GM12875 (cell line): ENCODE measurements at regions not wholly inside any gene's neighbourhood (a gene's known extent, or its start where the extent isn't known, plus 50 kb on each side); places are given as distances from the start of the nearest gene placed in this dataset.

Source experiments
- H3K4me3 ChIP-seq: one replicate; pipeline ENCODE4 v1.5.1; 2011; ENCODE audit warnings: low read depth, low read length, control low read depth
- TF ChIP-seq, protein P1 (sequence below): IDR thresholded peaks from 2 replicates; pipeline ENCODE4 v1.5.1; 2011; ENCODE audit warnings: low read depth, mild to moderate bottlenecking, control low read depth, inconsistent platforms, low read length, moderate library complexity, borderline replicate concordance; ENCODE audit not compliant: insufficient read depth

DNA sequence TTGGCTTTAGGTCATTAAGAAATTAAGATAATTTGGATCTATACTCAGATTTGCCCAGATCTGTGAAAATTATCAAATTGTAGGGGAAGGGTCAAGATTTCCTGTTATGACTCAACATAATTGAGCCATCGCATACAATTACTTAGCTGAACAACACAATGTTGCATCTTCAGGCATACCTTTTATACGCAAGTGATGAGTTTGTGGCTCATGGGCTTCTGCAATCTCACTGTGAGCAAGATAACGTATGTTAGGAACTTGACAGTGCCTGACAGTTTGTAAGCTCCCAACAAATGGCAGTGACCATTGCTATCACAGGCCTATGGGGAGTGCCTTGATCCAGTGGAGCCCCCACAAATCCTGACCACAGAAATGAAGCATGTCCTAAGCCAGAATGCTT lies 199.7 kb downstream of the BCAT1 start:
- H3K4me3 ChIP-seq, result no peak overlapping the region
- TF ChIP-seq, protein P1, sequence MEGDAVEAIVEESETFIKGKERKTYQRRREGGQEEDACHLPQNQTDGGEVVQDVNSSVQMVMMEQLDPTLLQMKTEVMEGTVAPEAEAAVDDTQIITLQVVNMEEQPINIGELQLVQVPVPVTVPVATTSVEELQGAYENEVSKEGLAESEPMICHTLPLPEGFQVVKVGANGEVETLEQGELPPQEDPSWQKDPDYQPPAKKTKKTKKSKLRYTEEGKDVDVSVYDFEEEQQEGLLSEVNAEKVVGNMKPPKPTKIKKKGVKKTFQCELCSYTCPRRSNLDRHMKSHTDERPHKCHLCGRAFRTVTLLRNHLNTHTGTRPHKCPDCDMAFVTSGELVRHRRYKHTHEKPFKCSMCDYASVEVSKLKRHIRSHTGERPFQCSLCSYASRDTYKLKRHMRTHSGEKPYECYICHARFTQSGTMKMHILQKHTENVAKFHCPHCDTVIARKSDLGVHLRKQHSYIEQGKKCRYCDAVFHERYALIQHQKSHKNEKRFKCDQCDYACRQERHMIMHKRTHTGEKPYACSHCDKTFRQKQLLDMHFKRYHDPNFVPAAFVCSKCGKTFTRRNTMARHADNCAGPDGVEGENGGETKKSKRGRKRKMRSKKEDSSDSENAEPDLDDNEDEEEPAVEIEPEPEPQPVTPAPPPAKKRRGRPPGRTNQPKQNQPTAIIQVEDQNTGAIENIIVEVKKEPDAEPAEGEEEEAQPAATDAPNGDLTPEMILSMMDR, result no peak

DNA sequence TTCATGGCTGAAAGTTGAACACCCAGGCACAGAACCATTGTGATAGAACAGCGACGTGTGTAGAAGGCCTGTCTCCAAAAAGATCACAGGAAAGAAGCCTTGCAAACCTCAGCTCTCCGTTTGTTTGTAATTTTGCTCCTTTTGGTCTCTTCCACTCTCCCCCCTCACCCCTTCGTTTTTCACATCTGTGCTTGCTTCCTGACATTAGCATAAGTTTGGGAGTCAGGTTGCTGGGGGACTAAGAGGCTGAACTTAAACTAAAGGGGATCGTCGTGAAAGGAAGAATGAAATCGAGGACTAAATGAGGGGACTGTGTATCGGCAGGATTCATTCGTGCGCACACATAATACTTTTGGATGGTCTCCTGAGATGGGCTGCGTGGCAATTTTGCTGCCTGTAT lies 200.6 kb downstream of the BCAT1 start:
- TF ChIP-seq, protein P1, result no peak
- no peak overlapping the region for H3K4me3 ChIP-seq

DNA sequence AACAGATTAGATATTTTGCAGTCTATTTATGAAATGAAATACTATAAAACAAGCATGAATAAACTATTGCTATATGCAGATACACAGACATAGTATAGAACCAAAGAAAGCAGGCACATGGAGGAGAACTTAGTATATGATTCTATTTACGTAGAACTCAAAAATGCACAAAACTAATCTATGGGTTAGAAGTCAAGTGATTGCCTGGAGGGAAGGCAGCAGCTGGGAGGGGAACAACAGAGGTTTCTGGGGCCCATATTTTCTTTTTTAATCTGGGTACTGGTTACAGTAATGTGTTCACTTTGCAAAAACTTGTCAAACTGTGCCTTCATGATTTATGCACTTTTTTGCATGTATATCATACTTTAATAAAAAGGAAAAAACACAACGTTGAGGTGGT lies 202.0 kb downstream of the BCAT1 start:
- TF ChIP-seq, protein P1, result no peak
- H3K4me3 ChIP-seq, result no peak overlapping the region

DNA sequence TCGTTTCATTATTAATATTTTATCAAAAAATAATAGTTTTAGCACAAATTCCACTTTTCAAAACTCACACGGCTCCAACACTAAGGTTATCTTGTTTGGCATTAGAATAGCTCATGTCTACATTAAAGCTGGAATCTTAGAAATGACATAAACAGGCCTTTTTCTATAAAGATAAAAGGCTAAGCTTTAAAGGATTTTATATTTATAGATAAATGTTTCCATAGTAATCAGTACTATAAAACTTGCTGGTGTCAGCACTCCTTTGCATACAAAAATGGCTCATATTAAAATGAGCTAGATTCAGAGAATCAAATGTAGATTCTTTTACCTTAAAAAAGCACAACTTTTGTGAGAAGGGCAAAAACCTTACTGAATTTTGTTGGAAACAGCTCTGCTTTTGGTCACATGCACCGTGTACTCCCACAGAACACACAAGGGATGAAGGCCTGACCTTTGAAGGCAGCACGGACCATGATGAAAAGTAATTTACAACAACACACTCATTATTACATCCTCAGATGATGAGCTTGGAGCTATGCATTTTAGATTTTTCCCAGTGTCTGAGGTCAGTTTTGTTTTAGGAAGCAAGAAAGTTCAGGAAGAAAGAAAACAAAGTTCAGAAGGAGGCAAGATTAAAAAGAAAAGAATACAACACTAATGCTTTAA lies 202.8 kb downstream of the BCAT1 start:
- TF ChIP-seq, protein P1, result no peak
- no peak overlapping the region for H3K4me3 ChIP-seq

DNA sequence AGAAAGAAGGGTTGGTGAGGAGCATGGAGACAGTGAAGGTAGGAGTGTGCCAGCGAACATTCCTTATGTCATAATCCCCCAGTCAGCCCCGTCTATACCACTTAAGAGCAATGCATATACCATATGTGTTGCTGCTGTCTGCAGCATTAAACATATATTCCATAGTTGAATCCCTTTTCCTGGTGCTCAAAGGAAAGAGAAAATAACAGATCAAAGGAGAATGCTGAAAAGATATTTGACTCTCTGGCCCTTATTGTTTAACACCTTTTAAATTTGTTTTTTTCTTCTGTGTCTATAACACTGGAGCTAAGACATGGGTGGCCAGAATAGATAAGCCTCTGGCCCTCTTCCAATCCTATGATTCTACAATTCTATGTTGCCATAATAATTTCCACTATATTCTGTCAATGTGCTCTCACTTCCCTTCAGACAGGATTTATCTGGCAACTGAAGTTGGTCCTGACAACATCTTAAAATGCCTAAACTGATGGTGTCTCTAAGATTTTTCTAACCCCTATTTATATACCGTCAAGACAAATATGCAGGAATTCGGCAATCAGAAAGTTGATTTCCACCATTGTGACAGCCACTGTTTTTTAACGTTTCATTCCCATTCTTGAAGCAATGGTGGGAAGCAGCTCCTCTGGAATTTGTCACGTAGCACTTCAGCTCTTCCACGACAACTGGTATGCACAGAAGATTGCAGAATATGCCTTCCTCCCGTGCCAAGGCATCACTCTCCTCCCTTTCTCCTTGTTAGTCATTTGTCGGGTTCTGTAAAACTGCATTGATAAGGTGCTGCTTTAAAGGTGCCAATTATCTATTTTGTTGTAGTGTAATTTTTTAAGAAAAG lies 204.7 kb downstream of the BCAT1 start:
- TF ChIP-seq, protein P1, result no peak
- no peak overlapping the region for H3K4me3 ChIP-seq

DNA sequence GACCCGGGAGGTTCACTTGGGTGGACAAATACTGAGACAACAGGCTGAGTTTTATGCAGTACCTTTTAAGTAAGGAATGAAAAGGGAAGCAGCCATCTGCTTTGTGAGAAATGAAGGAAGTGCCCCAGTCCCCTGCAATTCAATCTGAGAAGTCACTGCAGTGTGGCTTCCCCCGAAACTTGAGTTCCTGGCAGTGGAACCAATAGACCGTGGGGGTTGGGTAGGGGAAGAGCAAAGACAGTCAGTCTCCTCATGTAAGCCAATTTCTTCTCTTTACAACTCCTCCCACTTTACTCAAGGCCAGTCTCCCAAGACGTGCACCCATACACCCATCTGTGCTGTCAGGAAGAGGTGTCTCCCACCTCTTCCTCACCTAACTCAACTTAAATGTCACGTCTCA lies 206.5 kb downstream of the BCAT1 start:
- H3K4me3 ChIP-seq, result no peak overlapping the region

More for the DNA sequence above, 206.5 kb downstream of the BCAT1 start:
- TF ChIP-seq, protein P1, result no peak
